GM10248 (cell line): ENCODE measurements at regions not wholly inside any gene's neighbourhood (a gene's known extent, or its start where the extent isn't known, plus 50 kb on each side); places are given as distances from the start of the nearest gene placed in this dataset.

Experiments used
- CTCF ChIA-PET: fragments of 300-600 bp; sonication (Branson Sonifier 250); formaldehyde crosslinking; extraction: SDS; loops from one replicate; lab custom pipeline; 2021; ENCODE audit warnings: antibody characterized with exemption; lab: Yijun Ruan, JAX
- POLR2A ChIA-PET: fragments of 350-650 bp; sonication (Branson Sonifier 250); formaldehyde crosslinking; extraction: SDS; loops from one replicate; lab custom pipeline; 2020; ENCODE audit warnings: antibody characterized with exemption; lab: Yijun Ruan, JAX
- DNase-seq: peaks from one replicate; pipeline ENCODE4 v3.0.0; 2012; ENCODE audit errors: extremely low spot score
- CTCF ChIP-seq: IDR thresholded peaks from 2 replicates; pipeline ENCODE4 v1.5.1; 2012; ENCODE audit warnings: mild to moderate bottlenecking, low read depth; ENCODE audit errors: extremely low read depth, missing control alignments, control extremely low read depth

DNA sequence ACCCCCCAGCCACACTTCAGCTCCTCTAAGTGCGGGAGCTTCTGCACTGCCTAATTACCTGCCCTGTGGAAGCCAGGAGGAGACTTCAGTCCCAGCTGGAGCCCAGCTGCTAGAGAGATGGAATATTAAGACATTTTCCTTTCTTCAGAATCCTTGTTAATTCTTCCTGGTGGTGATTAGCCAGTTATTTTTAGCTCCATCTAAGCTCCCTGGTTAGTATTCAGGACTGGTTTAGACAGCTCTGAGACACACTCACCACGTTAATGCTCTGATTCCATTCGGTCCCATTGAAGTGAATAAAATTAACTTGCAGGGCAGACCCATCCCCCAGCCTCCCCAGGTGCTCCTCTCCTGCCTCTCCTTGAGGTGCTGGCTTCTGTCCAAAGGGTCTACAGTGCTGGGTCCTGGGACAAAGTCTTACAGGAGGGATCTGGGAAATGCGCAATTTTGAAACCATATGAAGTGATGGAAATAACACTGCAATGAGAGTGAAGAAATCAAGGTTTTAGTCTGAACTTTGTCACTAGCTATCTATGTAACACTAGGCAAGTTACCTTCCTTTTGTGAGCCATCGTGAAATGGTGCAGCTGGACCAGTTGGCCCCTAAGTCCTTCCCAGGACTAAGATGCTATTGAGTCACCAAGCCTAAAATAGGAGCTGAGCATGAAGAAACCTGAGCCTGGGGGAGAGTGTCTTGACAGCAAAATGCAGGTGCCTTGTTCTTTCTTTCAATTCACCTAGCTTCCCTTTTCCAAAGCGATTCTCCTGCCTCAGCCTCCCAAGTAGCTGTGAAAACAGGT, 117.4 kb upstream of the ATP1A1 start:
- no peak for TF ChIP-seq CTCF
- POLR2A ChIA-PET, result no interaction called here
- no peak for DNase-seq
- CTCF ChIA-PET, result interaction anchor here (0.9 to 1.8 kb wide), 4 partner anchors 13 to 244 kb away, joined by 3 to 4 read pairs (median 4); no protein-coding TSS in a partner anchor

GRCh38 chr1:116256286-116256649, 116.8 kb upstream of the ATP1A1 start:
- no peak for TF ChIP-seq CTCF
- CTCF ChIA-PET, result interaction anchor here (0.9 to 1.5 kb wide), 3 partner anchors 13 to 243 kb away, joined by 3 to 4 read pairs (median 3); no protein-coding TSS in a partner anchor
- no peak for DNase-seq
- POLR2A ChIA-PET, result no interaction called here

- ChIA-PET CTCF (interaction anchor here (1.2 kb wide), 1 partner anchor 229 kb away, joined by 4 read pairs; no protein-coding TSS in a partner anchor), POLR2A (no interaction called here)
- TF ChIP-seq CTCF, result no peak
- no peak for DNase-seq
These were observed 116.2 kb upstream of the ATP1A1 start for GRCh38 chr1:116256875-116257274.

- CTCF ChIA-PET, result interaction anchor here (1.2 kb wide), 1 partner anchor 228 kb away, joined by 4 read pairs; no protein-coding TSS in a partner anchor
- DNase-seq, result no peak
- TF ChIP-seq CTCF, result no peak
- POLR2A ChIA-PET, result no interaction called here
These were observed 115.7 kb upstream of the ATP1A1 start for GRCh38 chr1:116257341-116257767.

DNA sequence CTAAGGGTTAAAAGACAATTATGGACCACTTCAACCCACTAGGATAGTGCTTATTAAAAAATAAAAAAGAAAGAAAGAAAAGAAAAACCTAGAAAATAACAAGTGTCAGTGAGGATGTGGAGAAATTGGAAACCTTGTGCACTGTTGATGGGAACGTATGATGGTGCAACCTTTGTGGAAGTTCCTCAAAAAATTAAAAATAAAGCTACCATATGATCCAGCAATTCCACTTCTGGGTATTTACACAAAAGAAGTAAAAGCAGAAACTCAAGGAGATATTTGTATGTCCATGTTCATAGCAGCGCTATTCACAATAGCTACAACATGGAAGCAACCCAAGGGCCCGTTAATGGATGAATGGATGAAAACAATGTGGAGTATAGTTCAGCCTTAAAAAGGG, 115.2 kb upstream of the ATP1A1 start:
- POLR2A ChIA-PET, result no interaction called here
- no peak for DNase-seq
- CTCF ChIA-PET, result interaction anchor here (1.2 kb wide), 1 partner anchor 228 kb away, joined by 4 read pairs; no protein-coding TSS in a partner anchor
- TF ChIP-seq CTCF, result no peak

DNA sequence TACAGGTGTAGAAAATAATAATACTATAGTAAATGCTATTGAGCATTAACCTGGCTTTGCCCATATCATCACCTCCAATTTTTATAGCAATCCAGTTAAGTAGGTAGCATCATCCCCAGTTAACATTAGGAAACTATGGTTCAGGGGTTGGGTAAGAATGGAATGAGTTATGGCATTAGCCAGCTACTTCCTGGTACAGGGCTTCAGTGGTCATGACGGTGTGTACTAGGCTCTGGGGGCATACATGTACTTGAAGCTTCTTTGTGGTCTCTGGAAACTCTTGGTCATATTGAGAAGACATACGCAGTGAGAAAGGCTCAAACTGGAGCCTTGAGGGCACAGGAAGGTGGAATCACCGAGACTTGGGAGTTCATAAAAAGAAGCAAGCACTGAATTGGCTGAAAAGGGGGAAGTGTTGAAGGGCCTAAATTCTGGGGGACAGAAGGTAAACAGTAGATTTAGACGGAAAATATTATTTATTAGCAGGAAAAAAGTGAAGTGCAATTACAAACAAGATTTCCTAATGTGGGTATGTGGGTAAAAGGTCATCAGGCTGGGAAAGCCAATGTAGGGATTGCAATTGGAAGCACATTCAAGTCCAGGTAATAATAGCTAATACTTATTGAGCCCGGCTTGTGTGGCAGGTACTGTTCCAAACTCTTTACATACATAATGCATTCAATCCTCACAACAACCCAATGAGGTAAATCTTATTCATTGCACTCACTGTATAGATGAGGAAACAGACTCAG, 114.2 kb upstream of the ATP1A1 start:
- POLR2A ChIA-PET, result no interaction called here
- TF ChIP-seq CTCF, result no peak
- CTCF ChIA-PET, result interaction anchor here (1.1 to 1.7 kb wide), 3 partner anchors 15 to 227 kb away, joined by 3 to 4 read pairs (median 3); no protein-coding TSS in a partner anchor
- DNase-seq, result no peak
